ENCODE measurements at regions not wholly inside any gene's neighbourhood (a gene's known extent, or its start where the extent isn't known, plus 50 kb on each side); places are given as distances from the start of the nearest gene placed in this dataset.

- Histone ChIP-seq H3K9me3 (ENCODE audit: control insufficient read depth in 5 of 5, low read length in 5 of 5) (no peaks in the 10 kb centered on the region), H3K36me3 (ENCODE audit: control insufficient read depth in 5 of 5, insufficient read depth in 5 of 5, low read length in 5 of 5) (no peaks in the 10 kb centered on the region), H3K27ac (ENCODE audit: low read depth, low read length) (no peak overlapping the region), H3K4me1 (ENCODE audit: control insufficient read depth in 5 of 5, insufficient read depth in 5 of 5, low read length in 5 of 5) (no peaks in the 10 kb centered on the region), H3K27me3 (ENCODE audit: control insufficient read depth in 5 of 5, insufficient read depth in 4 of 5, low read length in 5 of 5) (no peaks in the 10 kb centered on the region), H3K9ac (ENCODE audit: low read length in 5 of 5) (no peak overlapping the region), H3K4me3 (ENCODE audit: low read depth in 1 of 5, low read length in 5 of 5) (no peak overlapping the region)
Measured at GRCh38 chr5:148012801-148013200, 51.0 kb upstream of the SPINK5 start.

- Histone ChIP-seq H3K9ac (ENCODE audit: low read length in 5 of 5) (no peak overlapping the region), H3K27ac (ENCODE audit: low read depth, low read length) (no peak overlapping the region), H3K4me1 (ENCODE audit: control insufficient read depth in 5 of 5, insufficient read depth in 5 of 5, low read length in 5 of 5) (no peaks in the 10 kb centered on the region), H3K36me3 (ENCODE audit: control insufficient read depth in 5 of 5, insufficient read depth in 5 of 5, low read length in 5 of 5) (no peaks in the 10 kb centered on the region), H3K27me3 (ENCODE audit: control insufficient read depth in 5 of 5, insufficient read depth in 4 of 5, low read length in 5 of 5) (no peaks in the 10 kb centered on the region), H3K9me3 (ENCODE audit: control insufficient read depth in 5 of 5, low read length in 5 of 5) (no peaks in the 10 kb centered on the region), H3K4me3 (ENCODE audit: low read depth in 1 of 5, low read length in 5 of 5) (no peak overlapping the region)
Measured at GRCh38 chr5:148011398-148012137, 52.2 kb upstream of the SPINK5 start.

GRCh38 chr5:148005788-148006520, 57.8 kb upstream of the SPINK5 start:
- Histone ChIP-seq H3K27me3 (ENCODE audit: control insufficient read depth in 5 of 5, insufficient read depth in 4 of 5, low read length in 5 of 5) (no peaks in the 10 kb centered on the region), H3K9me3 (ENCODE audit: control insufficient read depth in 5 of 5, low read length in 5 of 5) (peaks cover 17 to 25% (median 17%) of the 10 kb centered on the region in 5 donors), H3K27ac (ENCODE audit: low read depth, low read length) (no peak overlapping the region), H3K4me1 (ENCODE audit: control insufficient read depth in 5 of 5, insufficient read depth in 5 of 5, low read length in 5 of 5) (no peaks in the 10 kb centered on the region), H3K36me3 (ENCODE audit: control insufficient read depth in 5 of 5, insufficient read depth in 5 of 5, low read length in 5 of 5) (no peaks in the 10 kb centered on the region), H3K4me3 (ENCODE audit: low read depth in 1 of 5, low read length in 5 of 5) (no peak overlapping the region), H3K9ac (ENCODE audit: low read length in 5 of 5) (no peak overlapping the region)

GRCh38 chr5:148003226-148003625, 60.6 kb upstream of the SPINK5 start:
- no peak overlapping the region for H3K9ac ChIP-seq (ENCODE audit: low read length in 5 of 5)
- H3K9me3 ChIP-seq (ENCODE audit: control insufficient read depth in 5 of 5, low read length in 5 of 5) = peaks cover 22 to 35% (median 27%) of the 10 kb centered on the region in 5 donors
- no peaks in the 10 kb centered on the region for H3K4me1 ChIP-seq (ENCODE audit: control insufficient read depth in 5 of 5, insufficient read depth in 5 of 5, low read length in 5 of 5)
- H3K27ac ChIP-seq (ENCODE audit: low read depth, low read length) = no peak overlapping the region
- H3K4me3 ChIP-seq (ENCODE audit: low read depth in 1 of 5, low read length in 5 of 5) = no peak overlapping the region
- no peaks in the 10 kb centered on the region for H3K27me3 ChIP-seq (ENCODE audit: control insufficient read depth in 5 of 5, insufficient read depth in 4 of 5, low read length in 5 of 5)
- no peaks in the 10 kb centered on the region for H3K36me3 ChIP-seq (ENCODE audit: control insufficient read depth in 5 of 5, insufficient read depth in 5 of 5, low read length in 5 of 5)

- H3K9me3 ChIP-seq (ENCODE audit: control insufficient read depth in 5 of 5, low read length in 5 of 5) = peaks cover 22 to 35% (median 27%) of the 10 kb centered on the region in 5 donors
- no peak overlapping the region for H3K9ac ChIP-seq (ENCODE audit: low read length in 5 of 5)
- H3K4me3 ChIP-seq (ENCODE audit: low read depth in 1 of 5, low read length in 5 of 5) = no peak overlapping the region
- H3K27ac ChIP-seq (ENCODE audit: low read depth, low read length) = no peak overlapping the region
- H3K27me3 ChIP-seq (ENCODE audit: control insufficient read depth in 5 of 5, insufficient read depth in 4 of 5, low read length in 5 of 5) = no peaks in the 10 kb centered on the region
- H3K4me1 ChIP-seq (ENCODE audit: control insufficient read depth in 5 of 5, insufficient read depth in 5 of 5, low read length in 5 of 5) = no peaks in the 10 kb centered on the region
- H3K36me3 ChIP-seq (ENCODE audit: control insufficient read depth in 5 of 5, insufficient read depth in 5 of 5, low read length in 5 of 5) = no peaks in the 10 kb centered on the region
Measured at GRCh38 chr5:148002451-148002850, 61.3 kb upstream of the SPINK5 start.

GRCh38 chr5:148000036-148000435, 63.7 kb upstream of the SPINK5 start:
- Histone ChIP-seq H3K9me3 (ENCODE audit: control insufficient read depth in 5 of 5, low read length in 5 of 5) (peaks cover 22 to 29% (median 27%) of the 10 kb centered on the region in 5 donors), H3K27ac (ENCODE audit: low read depth, low read length) (no peak overlapping the region), H3K4me1 (ENCODE audit: control insufficient read depth in 5 of 5, insufficient read depth in 5 of 5, low read length in 5 of 5) (no peaks in the 10 kb centered on the region), H3K4me3 (ENCODE audit: low read depth in 1 of 5, low read length in 5 of 5) (no peak overlapping the region), H3K27me3 (ENCODE audit: control insufficient read depth in 5 of 5, insufficient read depth in 4 of 5, low read length in 5 of 5) (no peaks in the 10 kb centered on the region), H3K36me3 (ENCODE audit: control insufficient read depth in 5 of 5, insufficient read depth in 5 of 5, low read length in 5 of 5) (no peaks in the 10 kb centered on the region), H3K9ac (ENCODE audit: low read length in 5 of 5) (no peak overlapping the region)

GRCh38 chr5:147998704-147999103, 65.1 kb upstream of the SPINK5 start:
- no peak overlapping the region for H3K4me3 ChIP-seq (ENCODE audit: low read depth in 1 of 5, low read length in 5 of 5)

GRCh38 chr5:147997486-147997885, 66.3 kb upstream of the SPINK5 start:
- H3K27ac ChIP-seq (ENCODE audit: low read depth, low read length) = no peak overlapping the region
- H3K27me3 ChIP-seq (ENCODE audit: control insufficient read depth in 5 of 5, insufficient read depth in 4 of 5, low read length in 5 of 5) = no peaks in the 10 kb centered on the region
- H3K9me3 ChIP-seq (ENCODE audit: control insufficient read depth in 5 of 5, low read length in 5 of 5) = peaks cover 17 to 25% (median 24%) of the 10 kb centered on the region in 5 donors
- H3K36me3 ChIP-seq (ENCODE audit: control insufficient read depth in 5 of 5, insufficient read depth in 5 of 5, low read length in 5 of 5) = no peaks in the 10 kb centered on the region
- no peak overlapping the region for H3K4me3 ChIP-seq (ENCODE audit: low read depth in 1 of 5, low read length in 5 of 5)
- H3K9ac ChIP-seq (ENCODE audit: low read length in 5 of 5) = no peak overlapping the region
- H3K4me1 ChIP-seq (ENCODE audit: control insufficient read depth in 5 of 5, insufficient read depth in 5 of 5, low read length in 5 of 5) = no peaks in the 10 kb centered on the region

More at GRCh38 chr5:147998704-147999103, 65.1 kb upstream of the SPINK5 start:
- Histone ChIP-seq H3K27me3 (ENCODE audit: control insufficient read depth in 5 of 5, insufficient read depth in 4 of 5, low read length in 5 of 5) (no peaks in the 10 kb centered on the region), H3K4me1 (ENCODE audit: control insufficient read depth in 5 of 5, insufficient read depth in 5 of 5, low read length in 5 of 5) (no peaks in the 10 kb centered on the region), H3K36me3 (ENCODE audit: control insufficient read depth in 5 of 5, insufficient read depth in 5 of 5, low read length in 5 of 5) (no peaks in the 10 kb centered on the region), H3K27ac (ENCODE audit: low read depth, low read length) (no peak overlapping the region), H3K9ac (ENCODE audit: low read length in 5 of 5) (no peak overlapping the region), H3K9me3 (ENCODE audit: control insufficient read depth in 5 of 5, low read length in 5 of 5) (peaks cover 22 to 29% (median 27%) of the 10 kb centered on the region in 5 donors)

- Histone ChIP-seq H3K27ac (ENCODE audit: low read depth, low read length) (no peak overlapping the region), H3K4me3 (ENCODE audit: low read depth in 1 of 5, low read length in 5 of 5) (no peak overlapping the region), H3K9me3 (ENCODE audit: control insufficient read depth in 5 of 5, low read length in 5 of 5) (peaks cover 8 to 15% (median 14%) of the 10 kb centered on the region in 5 donors), H3K36me3 (ENCODE audit: control insufficient read depth in 5 of 5, insufficient read depth in 5 of 5, low read length in 5 of 5) (no peaks in the 10 kb centered on the region), H3K4me1 (ENCODE audit: control insufficient read depth in 5 of 5, insufficient read depth in 5 of 5, low read length in 5 of 5) (no peaks in the 10 kb centered on the region), H3K9ac (ENCODE audit: low read length in 5 of 5) (no peak overlapping the region), H3K27me3 (ENCODE audit: control insufficient read depth in 5 of 5, insufficient read depth in 4 of 5, low read length in 5 of 5) (no peaks in the 10 kb centered on the region)
Measured at GRCh38 chr5:147996379-147996778, 67.4 kb upstream of the SPINK5 start.

GRCh38 chr5:147995846-147996245, 67.9 kb upstream of the SPINK5 start:
- no peak overlapping the region for H3K4me3 ChIP-seq (ENCODE audit: low read depth in 1 of 5, low read length in 5 of 5)
- no peaks in the 10 kb centered on the region for H3K4me1 ChIP-seq (ENCODE audit: control insufficient read depth in 5 of 5, insufficient read depth in 5 of 5, low read length in 5 of 5)
- H3K27me3 ChIP-seq (ENCODE audit: control insufficient read depth in 5 of 5, insufficient read depth in 4 of 5, low read length in 5 of 5) = no peaks in the 10 kb centered on the region
- no peak overlapping the region for H3K27ac ChIP-seq (ENCODE audit: low read depth, low read length)
- no peaks in the 10 kb centered on the region for H3K36me3 ChIP-seq (ENCODE audit: control insufficient read depth in 5 of 5, insufficient read depth in 5 of 5, low read length in 5 of 5)
- H3K9me3 ChIP-seq (ENCODE audit: control insufficient read depth in 5 of 5, low read length in 5 of 5) = peaks cover 5 to 10% (median 10%) of the 10 kb centered on the region in 5 donors
- no peak overlapping the region for H3K9ac ChIP-seq (ENCODE audit: low read length in 5 of 5)
